IPS-18a (cell line): ENCODE measurements at regions not wholly inside any gene's neighbourhood (a gene's known extent, or its start where the extent isn't known, plus 50 kb on each side); places are given as distances from the start of the nearest gene placed in this dataset.

Experiments
- H3K27ac ChIP-seq: one replicate; pipeline ENCODE4 v1.5.1; 2013; ENCODE audit warnings: low read length
- H3K27me3 ChIP-seq: one replicate; pipeline ENCODE4 v1.6.1; 2013; ENCODE audit warnings: mild to moderate bottlenecking, low read length; ENCODE audit not compliant: control insufficient read depth, insufficient read depth
- H3K36me3 ChIP-seq: one replicate; pipeline ENCODE4 v1.6.1; 2013; ENCODE audit warnings: low read depth, low read length; ENCODE audit not compliant: control insufficient read depth
- H3K4me1 ChIP-seq: one replicate; pipeline ENCODE4 v1.6.1; 2013; ENCODE audit warnings: low read depth, low read length; ENCODE audit not compliant: control insufficient read depth
- H3K4me3 ChIP-seq: one replicate; pipeline ENCODE4 v1.5.1; 2013; ENCODE audit warnings: low read length
- H3K9ac ChIP-seq: one replicate; pipeline ENCODE4 v1.6.1; 2013; ENCODE audit warnings: mild to moderate bottlenecking, low read length, moderate library complexity
- H3K9me3 ChIP-seq: one replicate; pipeline ENCODE4 v1.6.1; 2013; ENCODE audit warnings: low read depth, low read length; ENCODE audit not compliant: control insufficient read depth

GRCh38 chr12:67442896-67443295 lies 173.7 kb downstream of the CAND1 start:
- no peaks in the 10 kb centered on the region for H3K4me1 ChIP-seq
- H3K27ac ChIP-seq = no peak overlapping the region
- no peaks in the 10 kb centered on the region for H3K27me3 ChIP-seq
- H3K36me3 ChIP-seq = no peaks in the 10 kb centered on the region
- no peaks in the 10 kb centered on the region for H3K9me3 ChIP-seq
- H3K4me3 ChIP-seq = no peak overlapping the region
- no peak overlapping the region for H3K9ac ChIP-seq

- Histone ChIP-seq H3K27ac (no peak overlapping the region), H3K9me3 (no peaks in the 10 kb centered on the region), H3K9ac (no peak overlapping the region), H3K27me3 (no peaks in the 10 kb centered on the region), H3K4me1 (no peaks in the 10 kb centered on the region), H3K4me3 (no peak overlapping the region), H3K36me3 (no peaks in the 10 kb centered on the region)
Observed at GRCh38 chr12:67444542-67444941, 175.4 kb downstream of the CAND1 start.

- Histone ChIP-seq H3K9me3 (no peaks in the 10 kb centered on the region), H3K4me3 (no peak overlapping the region), H3K9ac (no peak overlapping the region), H3K27me3 (no peaks in the 10 kb centered on the region), H3K36me3 (no peaks in the 10 kb centered on the region), H3K27ac (no peak overlapping the region), H3K4me1 (no peaks in the 10 kb centered on the region)
Observed at GRCh38 chr12:67446716-67447115, 177.6 kb downstream of the CAND1 start.

DNA sequence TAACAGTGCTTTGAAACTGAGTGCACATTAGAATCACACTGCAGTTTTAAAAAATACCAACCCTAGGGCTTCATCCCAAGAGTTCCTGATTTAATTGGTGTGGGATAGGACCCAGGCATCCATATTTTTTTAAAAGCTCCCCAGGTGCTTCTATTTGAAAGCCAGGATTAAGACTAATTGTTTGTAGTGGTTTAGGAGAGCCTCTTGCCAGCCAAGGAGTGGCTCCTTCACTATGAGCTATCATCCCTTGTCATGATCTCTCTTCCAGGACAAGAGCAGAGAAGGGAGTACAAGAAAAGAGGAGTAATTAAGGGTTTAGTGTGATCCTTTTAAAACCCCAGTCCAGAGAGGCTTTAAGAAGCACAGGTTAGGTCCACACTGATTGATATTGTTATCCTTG lies 178.0 kb downstream of the CAND1 start:
- no peaks in the 10 kb centered on the region for H3K4me1 ChIP-seq
- no peaks in the 10 kb centered on the region for H3K27me3 ChIP-seq

DNA sequence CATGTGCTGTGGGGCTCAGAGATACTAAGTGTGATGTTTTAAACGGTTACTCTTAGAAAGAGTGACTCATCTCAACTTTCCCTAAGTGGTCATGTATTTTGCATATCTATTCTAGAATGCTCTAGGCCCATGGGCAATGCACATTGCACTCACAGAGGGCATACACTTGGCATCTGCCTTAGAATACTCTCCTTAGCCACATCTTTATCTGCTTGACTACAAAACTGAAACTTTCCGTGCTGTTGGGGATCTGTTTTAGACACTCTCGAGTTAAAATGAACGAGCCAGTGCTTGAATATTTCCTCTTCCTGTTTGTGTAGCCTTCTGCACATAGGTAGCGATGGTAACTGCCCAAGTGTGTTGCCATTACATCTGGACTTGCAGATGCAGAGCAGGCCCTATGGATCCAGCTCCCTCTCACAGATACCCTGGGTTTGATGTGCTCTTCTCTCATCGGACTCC lies 180.5 kb downstream of the CAND1 start:
- H3K4me1 ChIP-seq = no peaks in the 10 kb centered on the region
- no peaks in the 10 kb centered on the region for H3K9me3 ChIP-seq
- no peak overlapping the region for H3K27ac ChIP-seq
- H3K9ac ChIP-seq = no peak overlapping the region
- no peaks in the 10 kb centered on the region for H3K27me3 ChIP-seq
- H3K36me3 ChIP-seq = no peaks in the 10 kb centered on the region
- H3K4me3 ChIP-seq = no peak overlapping the region

More for the DNA sequence above, 178.0 kb downstream of the CAND1 start:
- H3K4me3 ChIP-seq = no peak overlapping the region
- H3K9me3 ChIP-seq = no peaks in the 10 kb centered on the region
- no peak overlapping the region for H3K27ac ChIP-seq
- no peak overlapping the region for H3K9ac ChIP-seq
- H3K36me3 ChIP-seq = no peaks in the 10 kb centered on the region

DNA sequence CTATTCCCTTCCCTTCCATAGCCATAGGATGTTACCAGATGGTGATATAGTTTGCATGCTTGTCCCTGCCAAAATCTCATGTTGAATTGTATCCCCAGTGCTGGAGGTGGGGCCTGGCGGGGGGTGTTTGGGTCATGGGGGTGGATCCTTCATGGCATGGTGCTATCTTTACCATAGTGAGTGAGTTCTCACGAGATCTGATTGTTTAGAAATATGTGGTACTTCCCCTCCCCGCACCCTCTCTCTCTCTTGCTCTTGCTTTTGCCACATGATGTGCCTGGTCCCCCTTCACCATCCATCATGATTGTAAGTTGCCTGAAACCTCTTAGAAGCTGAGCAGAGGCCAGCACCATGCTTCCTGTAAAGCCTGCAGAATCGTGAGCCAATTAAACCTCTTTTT lies 181.3 kb downstream of the CAND1 start:
- no peak overlapping the region for H3K4me3 ChIP-seq
- H3K4me1 ChIP-seq = no peaks in the 10 kb centered on the region
- H3K27ac ChIP-seq = no peak overlapping the region
- no peak overlapping the region for H3K9ac ChIP-seq
- no peaks in the 10 kb centered on the region for H3K9me3 ChIP-seq
- no peaks in the 10 kb centered on the region for H3K27me3 ChIP-seq
- no peaks in the 10 kb centered on the region for H3K36me3 ChIP-seq

DNA sequence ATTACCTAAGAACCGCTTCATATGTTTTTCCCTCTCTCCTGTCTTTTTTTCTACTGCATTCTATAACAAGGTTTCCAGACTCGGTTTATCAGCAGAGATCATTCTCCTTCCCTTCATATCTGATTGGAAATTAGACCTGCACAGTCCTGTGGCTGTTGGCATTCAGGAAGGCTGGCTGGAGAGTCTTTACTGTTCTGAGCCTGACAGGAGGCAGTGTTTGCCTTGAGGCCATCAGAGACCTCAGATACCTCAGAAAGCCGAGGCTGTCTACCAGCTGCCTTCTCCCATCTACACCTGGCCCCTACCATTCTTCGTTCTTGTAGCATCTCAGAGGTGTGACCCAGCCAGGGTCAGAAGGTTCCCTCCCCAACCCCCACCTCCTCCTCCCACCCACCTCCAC lies 182.0 kb downstream of the CAND1 start:
- no peak overlapping the region for H3K9ac ChIP-seq
- H3K36me3 ChIP-seq = no peaks in the 10 kb centered on the region
- no peak overlapping the region for H3K4me3 ChIP-seq
- H3K9me3 ChIP-seq = no peaks in the 10 kb centered on the region
- no peak overlapping the region for H3K27ac ChIP-seq
- no peaks in the 10 kb centered on the region for H3K4me1 ChIP-seq
- no peaks in the 10 kb centered on the region for H3K27me3 ChIP-seq

GRCh38 chr12:67452119-67452805 lies 183.1 kb downstream of the CAND1 start:
- Histone ChIP-seq H3K27me3 (no peaks in the 10 kb centered on the region), H3K4me1 (no peaks in the 10 kb centered on the region), H3K9ac (no peak overlapping the region), H3K9me3 (no peaks in the 10 kb centered on the region), H3K27ac (no peak overlapping the region), H3K36me3 (no peaks in the 10 kb centered on the region), H3K4me3 (no peak overlapping the region)

- Histone ChIP-seq H3K4me1 (no peaks in the 10 kb centered on the region), H3K27ac (no peak overlapping the region), H3K9me3 (no peaks in the 10 kb centered on the region), H3K36me3 (no peaks in the 10 kb centered on the region), H3K9ac (no peak overlapping the region), H3K4me3 (no peak overlapping the region), H3K27me3 (no peaks in the 10 kb centered on the region)
Observed at GRCh38 chr12:67453191-67453590, 184.0 kb downstream of the CAND1 start.

- Histone ChIP-seq H3K4me1 (no peaks in the 10 kb centered on the region), H3K27me3 (no peaks in the 10 kb centered on the region), H3K27ac (no peak overlapping the region), H3K9me3 (no peaks in the 10 kb centered on the region), H3K36me3 (no peaks in the 10 kb centered on the region), H3K9ac (no peak overlapping the region), H3K4me3 (no peak overlapping the region)
Observed at GRCh38 chr12:67455236-67455635, 186.1 kb downstream of the CAND1 start.

DNA sequence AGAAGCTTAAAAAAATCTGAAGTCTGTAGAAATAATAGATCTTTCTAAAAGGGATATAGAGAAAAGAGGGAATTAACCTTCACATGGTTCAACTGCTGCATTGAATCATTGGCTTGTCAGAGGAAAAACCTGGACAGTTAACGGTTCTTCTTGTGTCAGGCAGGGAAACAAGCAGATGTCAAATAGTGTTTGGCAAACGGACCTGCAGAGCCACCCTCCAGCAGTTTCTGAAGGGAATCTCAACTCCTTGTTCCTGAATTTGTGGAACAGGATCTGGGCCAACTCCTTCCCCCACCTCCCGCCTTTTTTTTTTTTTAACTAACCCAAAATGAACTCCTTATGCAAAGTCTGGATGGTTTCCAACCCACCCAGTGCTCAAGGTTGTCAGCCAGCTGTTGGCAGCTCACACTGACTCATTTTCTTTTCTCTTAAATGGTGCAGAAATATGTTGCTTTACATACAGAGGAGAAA lies 187.3 kb downstream of the CAND1 start:
- H3K9me3 ChIP-seq = no peaks in the 10 kb centered on the region
- no peaks in the 10 kb centered on the region for H3K36me3 ChIP-seq
- no peak overlapping the region for H3K9ac ChIP-seq
- no peaks in the 10 kb centered on the region for H3K27me3 ChIP-seq
- no peak overlapping the region for H3K27ac ChIP-seq
- H3K4me3 ChIP-seq = no peak overlapping the region
- H3K4me1 ChIP-seq = no peaks in the 10 kb centered on the region

DNA sequence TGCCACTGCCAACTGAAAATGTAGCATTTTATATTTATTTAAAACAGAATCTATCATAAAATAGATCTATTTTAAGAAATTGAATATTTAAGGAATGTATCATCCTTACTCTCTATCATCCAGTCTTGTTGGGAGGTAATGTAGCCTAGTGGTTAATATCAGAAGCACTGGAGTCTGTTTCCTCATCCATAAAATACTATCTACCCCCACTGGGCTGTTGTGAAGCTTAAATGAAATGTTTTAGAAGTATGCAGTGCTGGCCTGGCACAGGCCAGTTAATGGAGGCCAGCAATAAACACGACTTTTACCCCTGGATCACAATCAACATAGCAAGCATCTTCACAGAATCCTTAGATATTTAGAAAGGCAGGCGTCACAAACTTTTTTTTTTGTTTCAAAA lies 188.0 kb downstream of the CAND1 start:
- no peaks in the 10 kb centered on the region for H3K27me3 ChIP-seq
- H3K9me3 ChIP-seq = no peaks in the 10 kb centered on the region
- H3K4me1 ChIP-seq = no peaks in the 10 kb centered on the region
- no peak overlapping the region for H3K4me3 ChIP-seq
- no peak overlapping the region for H3K27ac ChIP-seq
- no peaks in the 10 kb centered on the region for H3K36me3 ChIP-seq
- H3K9ac ChIP-seq = no peak overlapping the region
